HCT116 (cell line): ENCODE measurements at regions not wholly inside any gene's neighbourhood (a gene's known extent, or its start where the extent isn't known, plus 50 kb on each side); places are given as distances from the start of the nearest gene placed in this dataset.

ENCODE experiments used
- ATAC-seq: fragments of 200-7000 bp; cut with Tn5 transposase; 2 replicates; pipeline ENCODE4 v1.9.1; 2020; ENCODE audit warnings: mild to moderate bottlenecking, moderate library complexity
- BruUV-seq: library from RNA; stranded (reverse); fragments of 400-500 nt; replicated peaks from 2 replicates; lab custom pipeline; 2021; lab: Mats Ljungman, UMichigan
- CTCF ChIA-PET: fragments of 300-600 bp; sonication (Branson Sonifier 250); formaldehyde crosslinking; loops from one replicate; lab custom pipeline; 2021; ENCODE audit warnings: antibody characterized with exemption; lab: Charles Lee
- POLR2A ChIA-PET: fragments of 300-600, 350-600 bp; sonication (Branson Sonifier 250); formaldehyde crosslinking; loops from one replicate; lab custom pipeline; 2021; ENCODE audit warnings: antibody characterized with exemption; lab: Charles Lee
- RAD21 ChIA-PET, 2 experiments: fragments of 300-600 bp; sonication (Branson Sonifier 250); formaldehyde crosslinking; loops; one replicate each; lab custom pipeline; 2023; ENCODE audit warnings: low total read pairs in 2 of 2; ENCODE audit not compliant: uncharacterized antibody in 2 of 2, unreplicated experiment in 2 of 2, low non-redundant PET in 1 of 2; lab: Charles Lee
- DNase-seq: peaks from one replicate; pipeline ENCODE4 v3.0.0-alpha.2; 2010; ENCODE audit warnings: low read depth, low spot score
- H2AFZ ChIP-seq: fragments of 200-600 bp; shearing (Covaris generic), sonication (generic); 2 replicates; pipeline ENCODE4 v1.6.1; 2017; ENCODE audit warnings: low read depth, mixed run types, mixed read lengths, antibody characterized with exemption, low read length; ENCODE audit not compliant: poor library complexity, severe bottlenecking
- H3K27ac ChIP-seq: 2 replicates; pipeline ENCODE4 v1.5.1; 2012; ENCODE audit warnings: low read depth, low read length
- H3K27me3 ChIP-seq: fragments of 200-600 bp; sonication (generic); 2 replicates; pipeline ENCODE4 v1.6.1; 2016; ENCODE audit warnings: mixed run types, low read length, mixed read lengths; ENCODE audit not compliant: insufficient read depth
- H3K36me3 ChIP-seq, 2 experiments: fragments of 200-500 bp in 1 of 2; fragments of 200-600 bp in 1 of 2; sonication (Bioruptor generic) in 1 of 2; sonication (generic) in 1 of 2; 2 replicates each; pipeline versions ENCODE4 v1.5.1 to v1.6.1; 2014 to 2016; ENCODE audit warnings: low read length in 2 of 2, inconsistent platforms in 1 of 2, mixed read lengths in 1 of 2, mixed run types in 1 of 2; ENCODE audit not compliant: insufficient read depth in 2 of 2, control insufficient read depth in 1 of 2
- H3K4me1 ChIP-seq, 2 experiments: fragments of 200-600 bp in 1 of 2; sonication (generic) in 1 of 2; 2 replicates each; pipeline versions ENCODE4 v1.5.1 to v1.6.1; 2012 to 2017; ENCODE audit warnings: low read length in 2 of 2, inconsistent platforms in 1 of 2, mild to moderate bottlenecking in 1 of 2, mixed read lengths in 1 of 2, mixed run types in 1 of 2, moderate library complexity in 1 of 2; ENCODE audit not compliant: insufficient read depth in 2 of 2, control insufficient read depth in 1 of 2
- H3K4me2 ChIP-seq: fragments of 200-600 bp; sonication (generic); 2 replicates; pipeline ENCODE4 v1.6.1; 2017; ENCODE audit warnings: mixed run types, low read length, mixed read lengths
- H3K4me3 ChIP-seq, 2 experiments: fragments of 200-600 bp in 1 of 2; sonication (generic) in 1 of 2; replicated peaks in 1 of 2; 2 replicates each; pipeline ENCODE4 v1.5.1; 2011 to 2016; ENCODE audit warnings: low read length in 2 of 2, control low read depth in 1 of 2, low read depth in 1 of 2, mild to moderate bottlenecking in 1 of 2, mixed read lengths in 1 of 2, mixed run types in 1 of 2
- H3K79me2 ChIP-seq: fragments of 200-600 bp; sonication (generic); 2 replicates; pipeline ENCODE4 v1.6.1; 2017; ENCODE audit warnings: mild to moderate bottlenecking, mixed run types, low read length, moderate library complexity, mixed read lengths; ENCODE audit not compliant: insufficient read depth
- H3K9ac ChIP-seq: fragments of 200-600 bp; sonication (generic); 2 replicates; pipeline ENCODE4 v1.6.1; 2016; ENCODE audit warnings: low read length, mixed read lengths
- H3K9me2 ChIP-seq: fragments of 200-600 bp; sonication (generic), shearing (Covaris generic); 2 replicates; pipeline ENCODE4 v1.6.1; 2017; ENCODE audit warnings: mixed run types, mild to moderate bottlenecking, moderate library complexity; ENCODE audit not compliant: insufficient read depth
- H3K9me3 ChIP-seq, 2 experiments: fragments of 200-500 bp in 1 of 2; fragments of 200-600 bp in 1 of 2; sonication (Bioruptor generic) in 1 of 2; sonication (generic) in 1 of 2; 2 replicates each; pipeline ENCODE4 v1.6.1; 2014 to 2017; ENCODE audit warnings: low read length in 2 of 2, mixed read lengths in 2 of 2, inconsistent platforms in 1 of 2, low read depth in 1 of 2, mild to moderate bottlenecking in 1 of 2, mixed run types in 1 of 2, moderate library complexity in 1 of 2; ENCODE audit not compliant: control insufficient read depth in 1 of 2, insufficient read depth in 1 of 2
- H4K20me1 ChIP-seq: fragments of 200-600 bp; sonication (generic), shearing (Covaris generic); 2 replicates; pipeline ENCODE4 v1.6.1; 2017; ENCODE audit warnings: mixed run types, mild to moderate bottlenecking, moderate library complexity; ENCODE audit not compliant: insufficient read depth
- ATF3 ChIP-seq: IDR thresholded peaks from 2 replicates; pipeline ENCODE4 v1.6.1; 2012
- CTCF ChIP-seq, 3 experiments: fragments of 200-600 bp in 1 of 3; sonication (generic) in 1 of 3; IDR thresholded peaks in 2 of 3; conservative IDR thresholded peaks in 1 of 3; 2 replicates each; pipeline ENCODE4 v1.5.1; 2012 to 2017; ENCODE audit warnings: low read depth in 2 of 3, low read length in 2 of 3, antibody characterized with exemption in 1 of 3, borderline replicate concordance in 1 of 3, control low read depth in 1 of 3, mild to moderate bottlenecking in 1 of 3, mixed read lengths in 1 of 3, mixed run types in 1 of 3, moderate library complexity in 1 of 3; ENCODE audit not compliant: insufficient read depth in 1 of 3
- EGR1 ChIP-seq: IDR thresholded peaks from 2 replicates; pipeline ENCODE4 v1.6.1; 2012; ENCODE audit warnings: low read depth
- ELF1 ChIP-seq: IDR thresholded peaks from 2 replicates; pipeline ENCODE4 v1.6.1; 2012; ENCODE audit warnings: low read depth, borderline replicate concordance
- EZH2 ChIP-seq: fragments of 200-600 bp; sonication (generic); IDR thresholded peaks from 2 replicates; pipeline ENCODE4 v1.6.1; 2017; ENCODE audit warnings: antibody characterized with exemption, mixed run types
- FOSL1 ChIP-seq: IDR thresholded peaks from 2 replicates; pipeline ENCODE4 v1.6.1; 2012; ENCODE audit warnings: low read depth
- JUND ChIP-seq: IDR thresholded peaks from 2 replicates; pipeline ENCODE4 v1.6.1; 2012
- POLR2A ChIP-seq: IDR thresholded peaks from 2 replicates; pipeline ENCODE4 v1.7.0; 2011; ENCODE audit warnings: borderline replicate concordance; ENCODE audit not compliant: insufficient read depth, insufficient read length; ENCODE audit errors: extremely low read depth
- SP1 ChIP-seq: IDR thresholded peaks from 2 replicates; pipeline ENCODE4 v1.6.1; 2012; ENCODE audit warnings: low read depth
- SRF ChIP-seq: IDR thresholded peaks from 2 replicates; pipeline ENCODE4 v1.6.1; 2012; ENCODE audit warnings: low read depth
- YY1 ChIP-seq: IDR thresholded peaks from 2 replicates; pipeline ENCODE4 v1.6.1; 2011; ENCODE audit warnings: low read length, low read depth, moderate library complexity, mild to moderate bottlenecking; ENCODE audit not compliant: insufficient replicate concordance; ENCODE audit errors: extremely low read depth
- ZFX ChIP-seq: fragments of 450-650 bp; IDR thresholded peaks from 2 replicates; pipeline ENCODE4 v1.6.1; 2017
- ZNF274 ChIP-seq: fragments of 200-500 bp; sonication (Bioruptor generic); IDR thresholded peaks from 2 replicates; pipeline ENCODE4 v1.6.1; 2014; ENCODE audit warnings: mild to moderate bottlenecking, low read depth, low read length, inconsistent platforms
- intact Hi-C: fragments of 100-400 bp; cut with micrococcal nuclease; formaldehyde crosslinking; loops from 2 replicates; pipeline ENCODE4 v1.10.0; 2022

GRCh38 chr6:121726596-121726995, 291.1 kb downstream of the GJA1 start:
- Histone ChIP-seq H3K36me3 (no peaks in the 10 kb centered on the region), H3K27ac (no peak overlapping the region), H3K4me2 (no peak overlapping the region), H3K9me3 (no peaks in the 10 kb centered on the region; a peak in 1 of 4 replicates), H3K9ac (no peak overlapping the region), H3K4me3 (no peak overlapping the region), H3K79me2 (no peaks in the 10 kb centered on the region), H4K20me1 (no peaks in the 10 kb centered on the region), H2AFZ (no peak overlapping the region), H3K4me1 (no peaks in the 10 kb centered on the region), H3K27me3 (no peaks in the 10 kb centered on the region), H3K9me2 (no peaks in the 10 kb centered on the region)
- ChIA-PET POLR2A (no interaction called here), CTCF (no interaction called here), RAD21 (no interaction called here)
- DNase-seq (no peak), ATAC-seq (no peak)
- TF ChIP-seq ZNF274 (no peak), ELF1 (no peak), CTCF (IDR thresholded peaks at IDR 0.05 in 2 of 3, conservative IDR thresholded peaks at IDR 0.05 in 1 of 3; ENCODE audit: borderline replicate concordance in 1 of 3, insufficient read depth in 1 of 3, low read depth in 2 of 3, low read length in 2 of 3) (no peak), POLR2A (no peak), EZH2 (no peak), SP1 (no peak), ATF3 (no peak), ZFX (no peak), JUND (no peak)
- no TSS peak for BruUV-seq
- intact Hi-C loops = no loop called here

GRCh38 chr6:121730616-121731015, 295.2 kb downstream of the GJA1 start:
- DNase-seq = no peak
- intact Hi-C loops = no loop called here
- ATAC-seq = no peak
- Histone ChIP-seq H3K36me3 (no peaks in the 10 kb centered on the region), H3K9ac (no peak overlapping the region), H3K9me2 (no peaks in the 10 kb centered on the region), H3K9me3 (no peaks in the 10 kb centered on the region; a peak in 1 of 4 replicates), H3K4me2 (no peak overlapping the region), H4K20me1 (no peaks in the 10 kb centered on the region; the same call in 1 of the 2 replicates), H3K4me1 (no peaks in the 10 kb centered on the region), H3K79me2 (no peaks in the 10 kb centered on the region), H3K4me3 (no peak overlapping the region), H2AFZ (no peak overlapping the region), H3K27ac (no peak overlapping the region), H3K27me3 (no peaks in the 10 kb centered on the region)
- TF ChIP-seq ZFX = no peak
- TF ChIP-seq CTCF (IDR thresholded peaks at IDR 0.05 in 2 of 3, conservative IDR thresholded peaks at IDR 0.05 in 1 of 3; ENCODE audit: borderline replicate concordance in 1 of 3, insufficient read depth in 1 of 3, low read depth in 2 of 3, low read length in 2 of 3) = no peak
- TF ChIP-seq SRF = no peak
- TF ChIP-seq EGR1 = no peak
- no peak for TF ChIP-seq FOSL1
- no peak for TF ChIP-seq YY1
- BruUV-seq = no TSS peak
- CTCF ChIA-PET = no interaction called here
- POLR2A ChIA-PET = no interaction called here
- RAD21 ChIA-PET = no interaction called here
